Activated T-cell treated with anti-CD3 and anti-CD28 coated beads, Interleukin-2, amount 50 U/mL, for 4 hours (primary cell): ENCODE measurements at regions not wholly inside any gene's neighbourhood (a gene's known extent, or its start where the extent isn't known, plus 50 kb on each side); places are given as distances from the start of the nearest gene placed in this dataset.

Experiments used
- ATAC-seq, 2 donors: fragments of 200-7000 bp; cut with Tn5 transposase; one replicate each; pipeline ENCODE4 v1.10.0; 2021
- DNase-seq: peaks from one replicate; pipeline ENCODE4 v3.0.0-alpha.2; 2020
- H3K27me3 Mint-ChIP-seq: one replicate; pipeline ENCODE4 v1.8.0; 2021; ENCODE audit warnings: low read depth, mixed read lengths
- H3K36me3 Mint-ChIP-seq: one replicate; pipeline ENCODE4 v1.8.0; 2022; ENCODE audit warnings: mixed read lengths; ENCODE audit not compliant: insufficient read depth
- H3K4me1 Mint-ChIP-seq: one replicate; pipeline ENCODE4 v1.8.0; 2021; ENCODE audit warnings: low read depth, mixed read lengths
- H3K4me3 Mint-ChIP-seq: one replicate; pipeline ENCODE4 v1.8.0; 2021; ENCODE audit warnings: mild to moderate bottlenecking, moderate library complexity, mixed read lengths
- H3K9me3 Mint-ChIP-seq: one replicate; pipeline ENCODE4 v1.8.0; 2021; ENCODE audit warnings: mixed read lengths

DNA sequence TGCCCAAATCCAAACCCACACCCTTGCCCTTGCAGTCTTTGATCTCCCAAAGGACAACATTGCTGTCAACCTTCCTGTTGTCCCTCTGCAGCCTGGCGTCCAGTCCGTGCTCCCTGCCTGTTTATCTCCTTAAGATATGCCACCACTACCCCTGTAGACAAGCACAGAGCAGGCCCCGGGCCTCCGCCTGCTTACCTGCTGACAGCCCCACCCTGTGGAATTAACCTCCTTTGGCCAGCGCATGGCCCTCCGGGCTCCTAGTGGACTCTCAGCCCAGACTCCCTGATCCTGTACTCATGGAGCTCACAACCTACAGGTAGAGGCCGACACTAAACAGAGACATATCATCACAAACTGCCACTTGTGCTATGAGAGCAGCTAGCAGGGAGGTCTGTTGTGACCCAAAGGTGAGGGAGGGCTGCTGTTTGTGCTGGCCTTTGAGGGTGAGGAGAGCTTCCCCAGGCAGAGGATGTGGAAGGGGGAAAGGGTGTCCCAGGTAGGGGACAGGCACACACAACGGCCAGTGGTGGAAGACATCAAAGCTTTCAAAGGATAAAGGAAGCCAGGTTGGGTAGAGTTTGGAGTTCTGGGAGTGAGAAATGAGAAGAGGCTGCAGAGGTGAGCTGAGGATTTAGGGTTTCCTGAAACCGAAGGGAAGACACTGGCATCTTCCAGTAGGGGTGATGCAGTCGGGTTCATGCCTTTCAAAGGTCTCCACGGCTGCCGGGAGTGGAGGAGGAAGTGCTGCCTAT is 174.5 kb upstream of the ZMIZ1 start:
- Mint-ChIP-seq H3K36me3 (no peaks in the 10 kb centered on the region), H3K9me3 (no peaks in the 10 kb centered on the region), H3K4me1 (peaks cover 2% of the 10 kb centered on the region), H3K27me3 (no peaks in the 10 kb centered on the region), H3K4me3 (no peak overlapping the region)
- no peak for DNase-seq
- no peak for ATAC-seq

DNA sequence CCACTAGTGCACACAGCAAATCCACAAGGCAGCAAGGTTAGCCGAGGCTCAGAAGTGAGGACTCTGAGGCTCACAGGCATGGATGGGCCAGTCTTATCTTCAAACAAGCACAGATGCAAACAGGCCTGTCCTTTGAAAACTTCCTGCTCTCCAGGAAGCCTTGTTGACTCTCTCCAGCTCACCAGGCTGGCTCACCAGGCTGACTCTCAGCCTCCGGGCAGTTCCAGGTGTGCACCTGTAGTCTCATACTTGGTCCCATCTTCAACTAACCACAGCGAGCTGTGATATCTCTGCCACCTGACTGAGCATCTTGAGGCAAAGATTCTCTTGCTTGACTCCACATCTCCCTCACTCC is 173.9 kb upstream of the ZMIZ1 start:
- H3K36me3 Mint-ChIP-seq: no peaks in the 10 kb centered on the region
- DNase-seq (no peak), ATAC-seq (no peak)
- H3K4me3 Mint-ChIP-seq: no peak overlapping the region
- peaks cover 2% of the 10 kb centered on the region for H3K4me1 Mint-ChIP-seq
- H3K9me3 Mint-ChIP-seq: no peaks in the 10 kb centered on the region
- H3K27me3 Mint-ChIP-seq: no peaks in the 10 kb centered on the region

- H3K9me3 Mint-ChIP-seq: no peaks in the 10 kb centered on the region
- DNase-seq: no peak
- ATAC-seq: no peak
- H3K36me3 Mint-ChIP-seq: no peaks in the 10 kb centered on the region
- peaks cover 2% of the 10 kb centered on the region for H3K4me1 Mint-ChIP-seq
- H3K27me3 Mint-ChIP-seq: no peaks in the 10 kb centered on the region
- H3K4me3 Mint-ChIP-seq: no peak overlapping the region
Observed at GRCh38 chr10:78895469-78895868, 173.3 kb upstream of the ZMIZ1 start.

- Mint-ChIP-seq H3K9me3 (no peaks in the 10 kb centered on the region), H3K4me3 (no peak overlapping the region), H3K4me1 (peaks cover 2% of the 10 kb centered on the region), H3K36me3 (no peaks in the 10 kb centered on the region), H3K27me3 (no peaks in the 10 kb centered on the region)
- ATAC-seq (no peak), DNase-seq (no peak)
Observed at GRCh38 chr10:78896159-78896928, 172.4 kb upstream of the ZMIZ1 start.

DNA sequence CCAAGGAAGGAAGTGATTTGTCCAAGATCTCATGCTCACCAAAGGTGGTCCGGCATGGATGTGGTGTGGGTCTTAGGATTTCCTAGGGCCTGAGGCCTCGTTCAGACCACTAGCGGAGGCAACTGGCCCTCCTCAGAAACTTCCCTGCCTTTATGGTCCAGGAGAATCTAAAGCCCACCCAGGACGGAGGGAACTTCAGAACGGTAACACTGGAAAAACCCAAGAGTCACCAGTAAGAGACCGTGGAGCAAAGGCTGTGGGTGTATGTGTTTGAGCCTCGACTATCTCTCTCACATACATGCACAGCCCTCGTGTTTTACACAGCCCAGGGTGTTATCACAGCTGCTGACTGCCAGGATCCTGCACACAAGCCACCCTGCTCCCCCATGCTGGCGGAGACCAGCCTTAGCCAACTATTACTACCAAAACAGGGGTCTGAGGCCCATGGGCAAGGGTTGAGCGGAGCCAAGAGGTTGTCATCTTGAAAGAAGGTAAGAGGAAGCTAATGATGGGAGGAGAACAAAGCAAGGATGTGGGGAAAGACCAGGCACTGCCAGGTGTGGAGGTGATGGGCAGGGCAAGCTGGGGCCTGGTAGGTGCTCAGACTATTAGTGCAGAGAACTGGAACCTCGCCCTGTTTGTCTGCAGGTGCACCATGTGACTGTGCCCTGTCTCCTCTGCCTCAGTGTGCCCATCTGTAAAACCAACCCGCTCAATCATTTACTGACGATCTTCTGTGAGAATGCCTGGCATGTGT is 170.2 kb upstream of the ZMIZ1 start:
- Mint-ChIP-seq H3K4me3 (no peak overlapping the region), H3K4me1 (no peaks in the 10 kb centered on the region), H3K27me3 (no peaks in the 10 kb centered on the region), H3K9me3 (no peaks in the 10 kb centered on the region), H3K36me3 (no peaks in the 10 kb centered on the region)
- no peak for ATAC-seq
- no peak for DNase-seq

- H3K9me3 Mint-ChIP-seq: no peaks in the 10 kb centered on the region
- ATAC-seq: no peak
- no peak for DNase-seq
- H3K36me3 Mint-ChIP-seq: no peaks in the 10 kb centered on the region
- no peak overlapping the region for H3K4me3 Mint-ChIP-seq
- H3K27me3 Mint-ChIP-seq: no peaks in the 10 kb centered on the region
- H3K4me1 Mint-ChIP-seq: no peaks in the 10 kb centered on the region
Observed at GRCh38 chr10:78899098-78899754, 169.5 kb upstream of the ZMIZ1 start.

GRCh38 chr10:78899996-78900714 is 168.6 kb upstream of the ZMIZ1 start:
- Mint-ChIP-seq H3K36me3 (no peaks in the 10 kb centered on the region), H3K9me3 (no peaks in the 10 kb centered on the region)
- no peak for ATAC-seq

DNA sequence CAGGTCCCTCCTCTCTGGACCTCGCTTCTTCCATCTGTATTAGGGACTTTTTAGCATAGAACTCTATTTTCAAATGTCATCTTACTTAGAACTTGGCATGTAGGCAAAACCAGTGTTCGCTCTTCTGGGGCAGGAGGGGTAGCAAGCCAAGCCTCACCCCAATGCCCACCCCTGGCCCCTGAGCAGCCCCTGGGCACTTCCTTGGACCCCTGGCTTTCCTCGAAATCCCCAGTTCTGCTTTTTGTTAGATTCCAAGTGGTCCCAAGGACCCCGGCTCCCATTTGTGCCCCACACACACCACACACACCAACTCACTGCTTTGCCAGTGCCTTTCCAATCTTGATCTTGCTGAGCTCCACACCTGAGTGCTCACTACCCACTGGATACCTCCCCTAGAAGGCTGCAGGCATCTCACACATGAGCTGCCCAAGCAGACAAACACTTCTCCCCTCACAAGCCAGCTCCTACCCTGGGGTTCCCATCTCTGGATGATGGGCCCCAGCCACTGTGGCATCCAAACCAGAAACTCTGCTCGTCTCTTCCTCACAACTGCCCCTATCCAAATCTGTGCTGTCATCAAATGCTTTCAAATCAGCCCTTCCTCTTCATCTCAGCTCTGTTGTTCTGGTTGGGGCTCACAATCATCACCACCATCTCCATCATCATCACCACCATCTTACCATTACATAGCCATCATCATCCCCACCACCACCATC is 167.9 kb upstream of the ZMIZ1 start:
- Mint-ChIP-seq H3K27me3 (no peaks in the 10 kb centered on the region), H3K4me3 (no peak overlapping the region), H3K4me1 (no peaks in the 10 kb centered on the region), H3K36me3 (no peaks in the 10 kb centered on the region), H3K9me3 (no peaks in the 10 kb centered on the region)
- no peak for ATAC-seq
- DNase-seq: no peak

More at GRCh38 chr10:78899996-78900714, 168.6 kb upstream of the ZMIZ1 start:
- H3K4me1 Mint-ChIP-seq: no peaks in the 10 kb centered on the region
- H3K27me3 Mint-ChIP-seq: no peaks in the 10 kb centered on the region
- no peak for DNase-seq
- H3K4me3 Mint-ChIP-seq: no peak overlapping the region

- ATAC-seq (no peak), DNase-seq (no peak)
- Mint-ChIP-seq H3K9me3 (no peaks in the 10 kb centered on the region), H3K4me3 (no peak overlapping the region), H3K4me1 (no peaks in the 10 kb centered on the region), H3K36me3 (no peaks in the 10 kb centered on the region), H3K27me3 (no peaks in the 10 kb centered on the region)
Observed at GRCh38 chr10:78901694-78902093, 167.1 kb upstream of the ZMIZ1 start.

- Mint-ChIP-seq H3K36me3 (no peaks in the 10 kb centered on the region), H3K9me3 (no peaks in the 10 kb centered on the region), H3K27me3 (peaks cover 3% of the 10 kb centered on the region), H3K4me3 (no peak overlapping the region), H3K4me1 (no peaks in the 10 kb centered on the region)
- no peak for DNase-seq
- ATAC-seq: no peak
Observed at GRCh38 chr10:78902815-78903214, 166.0 kb upstream of the ZMIZ1 start.

- Mint-ChIP-seq H3K36me3 (no peaks in the 10 kb centered on the region), H3K27me3 (peaks cover 3% of the 10 kb centered on the region), H3K4me1 (no peaks in the 10 kb centered on the region), H3K9me3 (no peaks in the 10 kb centered on the region), H3K4me3 (no peak overlapping the region)
- ATAC-seq (no peak), DNase-seq (no peak)
Observed at GRCh38 chr10:78903341-78903940, 165.3 kb upstream of the ZMIZ1 start.

DNA sequence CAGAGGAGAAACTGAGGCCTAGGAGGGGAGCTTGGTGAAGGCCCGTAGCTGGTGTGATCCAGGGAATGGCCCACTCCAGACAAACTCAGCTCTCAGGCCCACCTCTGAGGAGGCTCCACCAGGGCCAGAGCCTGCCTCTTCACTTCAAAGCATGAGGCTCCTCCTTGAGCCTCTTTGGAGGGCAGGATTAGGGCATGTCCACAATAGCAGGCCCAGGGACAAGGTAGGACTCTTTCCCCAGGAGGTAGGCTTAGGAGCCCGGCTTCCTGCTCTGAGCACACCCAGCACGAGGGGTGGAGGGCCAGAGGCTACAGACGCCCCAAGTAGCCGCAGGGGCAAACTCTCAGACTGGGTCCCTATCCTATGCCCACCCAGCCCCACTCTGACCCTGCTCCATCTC is 164.6 kb upstream of the ZMIZ1 start:
- Mint-ChIP-seq H3K27me3 (peaks cover 3% of the 10 kb centered on the region), H3K4me1 (no peaks in the 10 kb centered on the region), H3K4me3 (no peak overlapping the region), H3K36me3 (no peaks in the 10 kb centered on the region), H3K9me3 (no peaks in the 10 kb centered on the region)
- ATAC-seq: peak in 1 of 2 donors; percentile 18
- DNase-seq: no peak
